H1 (cell line): ENCODE measurements at regions not wholly inside any gene's neighbourhood (a gene's known extent, or its start where the extent isn't known, plus 50 kb on each side); places are given as distances from the start of the nearest gene placed in this dataset.

Experiments used
- CTCF ChIA-PET: fragments of 300-600 bp; sonication (Branson Sonifier 250); formaldehyde crosslinking; loops from one replicate; lab custom pipeline; 2021; ENCODE audit not compliant: partially characterized antibody; lab: Charles Lee
- POLR2A ChIA-PET: fragments of 300-600 bp; sonication (Branson Sonifier 250); formaldehyde crosslinking; loops from one replicate; lab custom pipeline; 2021; ENCODE audit warnings: inconsistent platforms; ENCODE audit not compliant: partially characterized antibody; lab: Charles Lee
- DNase-seq, 2 experiments: peaks; one replicate each; pipeline versions ENCODE4 v3.0.0 to v3.0.0-alpha.2; 2010 to 2022; ENCODE audit warnings: low spot score in 2 of 2, low read depth in 1 of 2, mixed read lengths in 1 of 2
- FAIRE-seq: peaks from 2 replicates; lab custom pipeline; 2011; peaks lifted over from hg19 to GRCh38; lab: Jason Lieb, UNC
- H2AFZ ChIP-seq: 2 replicates; pipeline ENCODE4 v1.8.1; 2012; ENCODE audit warnings: low read length, inconsistent platforms
- H2AK5ac ChIP-seq: 2 replicates; pipeline ENCODE4 v1.6.1; 2013; ENCODE audit warnings: low read depth, low read length
- H2BK120ac ChIP-seq: replicated peaks from 2 replicates; pipeline ENCODE3; 2013; ENCODE audit warnings: low read depth, low read length, inconsistent platforms
- H2BK12ac ChIP-seq: 2 replicates; pipeline ENCODE4 v1.6.1; 2013; ENCODE audit warnings: low read depth, low read length
- H2BK15ac ChIP-seq: 2 replicates; pipeline ENCODE4 v1.6.1; 2013; ENCODE audit warnings: low read length
- H2BK20ac ChIP-seq: 2 replicates; pipeline ENCODE4 v1.6.1; 2013; ENCODE audit warnings: low read length
- H2BK5ac ChIP-seq: 2 replicates; pipeline ENCODE4 v1.6.1; 2013; ENCODE audit warnings: low read depth, low read length
- H3K14ac ChIP-seq: 2 replicates; pipeline ENCODE4 v1.6.1; 2013; ENCODE audit warnings: inconsistent platforms; ENCODE audit not compliant: insufficient read length
- H3K18ac ChIP-seq: 2 replicates; pipeline ENCODE4 v1.6.1; 2013; ENCODE audit warnings: low read length; ENCODE audit errors: extremely low read depth
- H3K23ac ChIP-seq: 2 replicates; pipeline ENCODE4 v1.6.1; 2013; ENCODE audit warnings: inconsistent platforms; ENCODE audit not compliant: insufficient read length
- H3K23me2 ChIP-seq: 2 replicates; pipeline ENCODE4 v1.6.1; 2013; ENCODE audit warnings: low read depth, low read length
- H3K27ac ChIP-seq: 2 replicates; pipeline ENCODE4 v1.6.1; 2011; ENCODE audit warnings: low read depth, low read length, inconsistent platforms
- H3K27me3 ChIP-seq, 4 experiments: replicated peaks in 1 of 4; 1 replicate in 1 of 4; 2 replicates in 3 of 4; pipeline versions ENCODE4 v1.6.1 to v1.8.1; 2011 to 2013; ENCODE audit warnings: low read length in 3 of 4, mild to moderate bottlenecking in 3 of 4, inconsistent platforms in 2 of 4, mixed read lengths in 2 of 4, moderate library complexity in 1 of 4; ENCODE audit not compliant: control insufficient read depth in 3 of 4, insufficient read depth in 3 of 4; ENCODE audit errors: extremely low read depth in 1 of 4
- H3K36me3 ChIP-seq, 4 experiments: 2 replicates each; pipeline versions ENCODE4 v1.6.1 to v1.8.1; 2011 to 2013; ENCODE audit warnings: mild to moderate bottlenecking in 4 of 4, low read length in 3 of 4, moderate library complexity in 2 of 4, control low read depth in 1 of 4, inconsistent platforms in 1 of 4; ENCODE audit not compliant: insufficient read depth in 4 of 4, control insufficient read depth in 2 of 4
- H3K4ac ChIP-seq: replicated peaks from 2 replicates; pipeline ENCODE3; 2013; ENCODE audit warnings: low read length, low read depth, mixed read lengths, inconsistent platforms; ENCODE audit not compliant: insufficient read length
- H3K4me1 ChIP-seq, 4 experiments: replicated peaks in 1 of 4; 1 replicate in 1 of 4; 2 replicates in 3 of 4; pipeline versions ENCODE4 v1.6.1 to v1.8.1; 2011 to 2013; ENCODE audit warnings: low read length in 3 of 4, inconsistent platforms in 2 of 4, mixed read lengths in 1 of 4; ENCODE audit not compliant: insufficient read depth in 4 of 4, control insufficient read depth in 3 of 4
- H3K4me2 ChIP-seq, 2 experiments: 2 replicates each; pipeline versions ENCODE4 v1.6.1 to v1.8.1; 2011 to 2013; ENCODE audit warnings: low read depth in 2 of 2, low read length in 2 of 2, control low read depth in 1 of 2, inconsistent platforms in 1 of 2, mild to moderate bottlenecking in 1 of 2; ENCODE audit not compliant: insufficient read depth in 1 of 2
- H3K4me3 ChIP-seq, 4 experiments: fragments of 200-600, 300-600 bp in 1 of 4; sonication (generic), shearing (Covaris generic), sonication (Bioruptor Twin) in 1 of 4; 2 replicates each; pipeline versions ENCODE4 v1.5.1 to v1.8.1; 2011 to 2016; ENCODE audit warnings: low read length in 4 of 4, low read depth in 3 of 4, control low read depth in 2 of 4, inconsistent platforms in 2 of 4, mild to moderate bottlenecking in 2 of 4, mixed read lengths in 1 of 4, moderate library complexity in 1 of 4; ENCODE audit not compliant: insufficient read depth in 2 of 4; ENCODE audit errors: extremely low read depth in 1 of 4
- H3K56ac ChIP-seq: replicated peaks from 2 replicates; pipeline ENCODE3; 2013; ENCODE audit warnings: low read depth, mild to moderate bottlenecking, mixed read lengths, low read length, inconsistent platforms; ENCODE audit not compliant: insufficient read length
- H3K79me1 ChIP-seq: 2 replicates; pipeline ENCODE4 v1.6.1; 2013; ENCODE audit warnings: low read depth, low read length, control low read depth
- H3K79me2 ChIP-seq, 2 experiments: 2 replicates each; pipeline versions ENCODE4 v1.6.1 to v1.8.1; 2012 to 2013; ENCODE audit warnings: low read length in 2 of 2, mild to moderate bottlenecking in 2 of 2, inconsistent platforms in 1 of 2; ENCODE audit not compliant: insufficient read depth in 2 of 2, control insufficient read depth in 1 of 2
- H3K9ac ChIP-seq, 4 experiments: replicated peaks in 1 of 4; 1 replicate in 1 of 4; 2 replicates in 3 of 4; pipeline versions ENCODE4 v1.6.1 to v1.8.1; 2011 to 2013; ENCODE audit warnings: low read depth in 3 of 4, low read length in 3 of 4, control low read depth in 2 of 4, mild to moderate bottlenecking in 2 of 4, moderate library complexity in 2 of 4, inconsistent platforms in 1 of 4; ENCODE audit errors: extremely low read depth in 1 of 4
- H3K9me3 ChIP-seq, 2 experiments: 2 replicates each; pipeline versions ENCODE4 v1.6.1 to v1.8.1; 2012 to 2013; ENCODE audit warnings: mild to moderate bottlenecking in 2 of 2, moderate library complexity in 2 of 2, control low read depth in 1 of 2, inconsistent platforms in 1 of 2, low read depth in 1 of 2, low read length in 1 of 2, mixed read lengths in 1 of 2; ENCODE audit not compliant: insufficient read depth in 2 of 2
- H4K20me1 ChIP-seq, 2 experiments: replicated peaks in 1 of 2; 2 replicates each; pipeline versions ENCODE3 to v1.8.1; 2011 to 2013; ENCODE audit warnings: inconsistent platforms in 2 of 2, low read length in 2 of 2, mild to moderate bottlenecking in 1 of 2; ENCODE audit not compliant: insufficient read depth in 2 of 2, control insufficient read depth in 1 of 2
- H4K5ac ChIP-seq: 2 replicates; pipeline ENCODE4 v1.6.1; 2013; ENCODE audit warnings: low read length, low read depth, mixed read lengths, inconsistent platforms; ENCODE audit not compliant: insufficient read length
- H4K8ac ChIP-seq: 2 replicates; pipeline ENCODE4 v1.8.0; 2013; ENCODE audit warnings: mild to moderate bottlenecking, moderate library complexity, low read length, inconsistent platforms; ENCODE audit not compliant: insufficient read depth; ENCODE audit errors: extremely low read depth
- H4K91ac ChIP-seq: replicated peaks from 2 replicates; pipeline ENCODE3; 2013; ENCODE audit warnings: low read length, mixed read lengths, inconsistent platforms; ENCODE audit not compliant: insufficient read length
- CBX5 ChIP-seq: fragments of 300-800, 300-1000 bp; sonication (generic); IDR thresholded peaks from 2 replicates; pipeline ENCODE4 v1.7.1; 2016; ENCODE audit warnings: antibody characterized with exemption, low read length, low read depth
- EGR1 ChIP-seq: IDR thresholded peaks from 2 replicates; pipeline ENCODE4 v1.6.1; 2011; ENCODE audit warnings: low read depth, low read length, borderline replicate concordance
- MAFK ChIP-seq: IDR thresholded peaks from 2 replicates; pipeline ENCODE4 v1.6.1; 2012; ENCODE audit warnings: low read depth, mild to moderate bottlenecking, improper control_type of control experiment, low read length
- MAX ChIP-seq: IDR thresholded peaks from 2 replicates; pipeline ENCODE4 v1.6.1; 2012; ENCODE audit warnings: inconsistent platforms
- RBBP5 ChIP-seq: IDR thresholded peaks from 2 replicates; pipeline ENCODE4 v1.7.1; 2012; ENCODE audit warnings: low read depth, mild to moderate bottlenecking, inconsistent platforms, low read length, moderate library complexity, borderline replicate concordance
- TAF1 ChIP-seq: IDR thresholded peaks from 2 replicates; pipeline ENCODE4 v1.6.1; 2011; ENCODE audit warnings: mild to moderate bottlenecking, low read depth, low read length
- TCF12 ChIP-seq: IDR thresholded peaks from 2 replicates; pipeline ENCODE4 v1.6.1; 2011; ENCODE audit warnings: low read depth, mild to moderate bottlenecking, low read length
- WGBS, 2 experiments: shearing (Covaris generic) in 1 of 2; methylation state at CpG; one replicate each; pipeline versions ENCODE4 v1.1.6 to v1.1.7; 2013 to 2015; ENCODE audit warnings: low lambda C conversion rate in 2 of 2, mixed read lengths in 2 of 2, inconsistent platforms in 1 of 2, low coverage in 1 of 2, missing lambda C conversion rate in 1 of 2; ENCODE audit not compliant: insufficient replicate concordance in 2 of 2, insufficient coverage in 1 of 2, insufficient read length in 1 of 2; ENCODE audit errors: extremely low coverage in 1 of 2, missing lambda C conversion rate in 1 of 2; 5-methylcytosine and 5-hydroxymethylcytosine counted together

GRCh38 chrX:137118136-137118535, 84.3 kb upstream of the GPR101 start:
- no peak overlapping the region for H2BK120ac ChIP-seq
- H4K91ac ChIP-seq: no peak overlapping the region
- H3K23ac ChIP-seq: no peak overlapping the region
- H3K9ac ChIP-seq: no peak overlapping the region
- H2BK15ac ChIP-seq: no peak overlapping the region
- no peaks in the 10 kb centered on the region for H3K79me1 ChIP-seq
- no peak overlapping the region for H2AFZ ChIP-seq
- no peak overlapping the region for H2BK12ac ChIP-seq
- no peaks in the 10 kb centered on the region for H3K4me1 ChIP-seq
- no peak overlapping the region for H3K27ac ChIP-seq
- H2BK20ac ChIP-seq: no peak overlapping the region
- no peak overlapping the region for H3K4me2 ChIP-seq
- no peak overlapping the region for H4K5ac ChIP-seq
- DNase-seq (no peak), FAIRE-seq (no peak)
- H3K9me3 ChIP-seq: peaks cover 0 to 7% of the 10 kb centered on the region in 2 experiments; a peak in 2 of 4 replicates
- H3K56ac ChIP-seq: no peak overlapping the region
- ChIA-PET CTCF (no interaction called here), POLR2A (no interaction called here)
- H2AK5ac ChIP-seq: no peak overlapping the region
- no peaks in the 10 kb centered on the region for H4K20me1 ChIP-seq
- H3K18ac ChIP-seq: no peak overlapping the region
- TF ChIP-seq MAX (no peak), RBBP5 (no peak), CBX5 (no peak), MAFK (no peak), EGR1 (no peak), TCF12 (no peak), TAF1 (no peak)
- no peaks in the 10 kb centered on the region for H3K36me3 ChIP-seq
- no peaks in the 10 kb centered on the region for H3K27me3 ChIP-seq
- no peak overlapping the region for H3K4ac ChIP-seq
- H3K14ac ChIP-seq: no peak overlapping the region
- no peaks in the 10 kb centered on the region for H3K79me2 ChIP-seq
- H2BK5ac ChIP-seq: no peak overlapping the region
- H3K4me3 ChIP-seq: no peak overlapping the region
- no peaks in the 10 kb centered on the region; the same call in 1 of the 2 replicates for H3K23me2 ChIP-seq
- no peak overlapping the region for H4K8ac ChIP-seq
- WGBS, 2 experiments: 72% methylated on average over 2 of the region's 2 CpGs; no CpG with 5 or more reads in 1 of the 2 experiments
